ENCODE measurements at regions not wholly inside any gene's neighbourhood (a gene's known extent, or its start where the extent isn't known, plus 50 kb on each side); places are given as distances from the start of the nearest gene placed in this dataset.
"Not testable (repeated sequence)": the region's sequence is repeated elsewhere in the genome, so short reads cannot be mapped to it uniquely, and the experiment has no call there.

DNA sequence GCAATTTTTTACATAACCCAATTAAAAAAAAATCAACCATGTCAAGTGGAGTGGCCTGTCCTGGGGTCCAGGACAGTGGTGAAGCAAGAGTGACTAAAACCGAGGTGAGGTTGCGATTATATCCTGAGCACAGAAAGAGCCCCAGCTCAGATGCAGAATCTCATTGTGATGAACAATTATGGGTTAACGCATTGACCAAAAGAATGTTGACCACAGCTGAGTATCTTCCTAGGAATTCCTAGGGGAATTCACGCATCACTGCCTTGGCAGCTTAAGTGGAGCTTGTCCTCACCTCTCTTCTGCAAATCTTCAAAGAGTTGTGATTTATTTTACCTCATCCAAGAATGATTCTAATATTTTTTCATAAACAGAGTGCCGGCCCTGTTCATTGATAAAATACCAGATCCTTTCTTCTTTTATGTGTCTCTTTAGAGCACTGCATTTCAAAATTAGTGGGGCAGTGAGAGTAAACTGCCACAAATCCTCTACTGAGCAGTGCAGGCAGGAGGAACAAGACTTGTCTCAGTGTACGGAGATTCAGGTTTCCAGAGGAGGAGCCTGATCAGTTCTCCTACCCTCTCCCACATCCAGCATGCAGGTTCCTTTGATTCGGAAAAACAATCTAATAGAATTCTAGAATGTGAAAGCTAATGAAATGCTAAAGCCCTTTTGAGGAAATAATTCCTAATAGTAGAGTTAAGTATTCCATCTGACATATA, 60.1 kb upstream of the ZNF184 start:
- DNase-seq: no peak

DNA sequence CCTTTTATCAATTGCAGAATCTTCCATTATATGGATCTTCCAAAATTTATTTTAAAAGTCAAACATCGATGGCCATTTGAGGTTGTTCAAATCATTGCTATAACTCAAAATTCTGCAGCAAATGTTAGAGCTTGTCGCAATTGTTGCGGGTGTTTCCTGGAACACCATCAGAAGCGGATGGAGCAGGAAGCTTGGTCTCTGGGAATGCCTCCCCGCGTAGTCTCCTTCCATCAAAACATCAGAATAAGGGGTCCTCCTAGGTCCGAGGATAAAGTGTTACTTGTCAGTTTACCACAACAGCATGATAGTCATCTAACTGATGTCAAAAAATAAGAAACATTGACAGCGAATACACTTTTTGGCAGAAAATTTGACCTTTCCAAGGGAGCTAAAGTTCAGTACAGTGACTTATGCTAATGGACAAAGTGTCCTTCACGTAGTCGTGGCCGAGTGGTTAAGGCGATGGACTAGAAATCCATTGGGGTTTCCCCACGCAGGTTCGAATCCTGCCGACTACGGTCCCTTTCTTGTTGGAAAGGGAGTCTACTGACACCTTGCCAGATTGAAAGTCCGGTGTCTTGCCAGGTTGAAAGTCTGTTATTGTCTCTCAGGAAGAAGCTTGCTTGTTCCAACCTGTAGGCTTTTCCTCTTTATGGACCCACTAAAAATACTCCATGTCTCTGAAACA, 59.0 kb upstream of the ZNF184 start:
- DNase-seq: no peak

DNA sequence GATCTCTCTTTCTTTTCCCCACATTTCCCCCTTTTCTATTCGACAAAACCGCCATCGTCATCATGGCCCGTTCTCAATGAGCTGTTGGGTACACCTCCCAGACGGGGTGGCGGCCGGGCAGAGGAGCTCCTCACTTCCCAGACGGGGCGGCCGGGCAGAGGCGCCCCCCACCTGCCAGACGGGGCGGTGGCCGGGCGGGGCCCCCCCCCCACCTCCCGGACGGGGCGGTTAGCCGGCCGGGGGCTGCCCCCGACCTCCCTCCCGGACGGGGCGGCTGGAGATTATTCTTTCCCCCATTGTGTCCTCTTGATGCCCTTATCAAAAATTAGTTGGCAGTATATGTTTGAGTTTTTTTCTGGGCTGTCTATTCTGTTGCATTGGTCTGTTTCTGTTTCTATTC, 56.9 kb upstream of the ZNF184 start:
- not testable (repeated sequence) for DNase-seq

DNA sequence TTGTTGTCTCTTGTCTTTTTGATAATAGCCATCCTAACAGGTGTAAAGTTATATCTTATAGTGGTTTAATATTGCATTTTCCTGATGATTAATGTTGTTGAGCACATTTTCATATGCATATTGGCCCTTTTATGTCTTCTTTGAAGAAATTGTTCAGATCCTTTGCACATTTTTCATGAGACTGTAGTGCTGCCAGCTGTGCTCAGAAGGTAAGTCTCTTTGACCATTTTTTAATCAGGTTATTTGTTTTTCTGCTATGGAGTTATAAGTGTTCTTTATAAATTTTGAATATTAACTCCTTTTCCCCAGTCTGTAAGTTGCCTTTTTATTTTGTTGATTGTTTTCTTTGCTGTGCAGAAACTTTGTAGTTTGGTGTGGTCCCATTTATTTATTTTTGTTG, 55.8 kb upstream of the ZNF184 start:
- DNase-seq: no peak

All from stimulated activated CD4-positive, alpha-beta T cell treated with anti-CD3 and anti-CD28 coated beads, Interleukin-2, amount 100 ng/mL, for 24 hours (primary cell).